Colonic mucosa (tissue), 4 donors: ENCODE measurements at regions not wholly inside any gene's neighbourhood (a gene's known extent, or its start where the extent isn't known, plus 50 kb on each side); places are given as distances from the start of the nearest gene placed in this dataset.

ENCODE experiments used
- DNase-seq: peaks from one replicate; pipeline ENCODE4 v3.0.0-alpha.2; 2020
- H3K27ac ChIP-seq: fragments of 200-600 bp; one replicate; pipeline ENCODE4 v1.8.0; 2021
- H3K27me3 ChIP-seq: fragments of 200-600 bp; one replicate; pipeline ENCODE4 v1.8.0; 2021
- H3K36me3 ChIP-seq: fragments of 200-600 bp; one replicate; pipeline ENCODE4 v1.8.0; 2021
- H3K4me1 ChIP-seq: fragments of 200-600 bp; one replicate; pipeline ENCODE4 v1.8.0; 2021; ENCODE audit warnings: mild to moderate bottlenecking
- H3K4me3 ChIP-seq: fragments of 200-600 bp; one replicate; pipeline ENCODE4 v1.8.0; 2021
- H3K9ac ChIP-seq, 2 donors: one replicate each; pipeline ENCODE4 v1.7.0; 2013; ENCODE audit warnings: control low read depth in 2 of 2, low read depth in 2 of 2, low read length in 2 of 2
- H3K9me3 ChIP-seq: fragments of 200-600 bp; one replicate; pipeline ENCODE4 v1.8.0; 2021
- CTCF ChIP-seq: fragments of 200-600 bp; IDR thresholded peaks from one replicate; pipeline ENCODE4 v1.8.0; 2022; ENCODE audit warnings: antibody characterized with exemption, mild to moderate bottlenecking
- intact Hi-C: fragments of 100-400 bp; cut with DNase I; formaldehyde crosslinking; loops from one replicate; pipeline ENCODE4 v1.14.1; 2022
- donor health status: healthy.
- donor health status: DM: no; HTN: no; CAD: no.
- donor health status: DM: no; HTN: no; CAD: no.

- Histone ChIP-seq H3K9ac (no peak overlapping the region), H3K4me3 (no peak overlapping the region), H3K36me3 (no peaks in the 10 kb centered on the region), H3K4me1 (no peaks in the 10 kb centered on the region), H3K27ac (no peak overlapping the region), H3K27me3 (no peaks in the 10 kb centered on the region), H3K9me3 (no peaks in the 10 kb centered on the region)
- DNase-seq = no peak
- TF ChIP-seq CTCF = no peak
- intact Hi-C loops = no loop called here
These were observed 820.4 kb downstream of the LUZP2 start for GRCh38 chr11:25317216-25317615.

GRCh38 chr11:25319127-25319526 lies 822.3 kb downstream of the LUZP2 start:
- TF ChIP-seq CTCF = no peak
- Histone ChIP-seq H3K27ac (no peak overlapping the region), H3K9ac (no peak overlapping the region), H3K9me3 (no peaks in the 10 kb centered on the region), H3K4me3 (no peak overlapping the region), H3K4me1 (no peaks in the 10 kb centered on the region), H3K27me3 (no peaks in the 10 kb centered on the region), H3K36me3 (no peaks in the 10 kb centered on the region)
- intact Hi-C loops = no loop called here
- DNase-seq = no peak

GRCh38 chr11:25327656-25328055 lies 830.8 kb downstream of the LUZP2 start:
- TF ChIP-seq CTCF = no peak
- H3K4me3 ChIP-seq = no peak overlapping the region
- H3K9me3 ChIP-seq = no peaks in the 10 kb centered on the region
- no peaks in the 10 kb centered on the region for H3K27me3 ChIP-seq
- DNase-seq = no peak
- intact Hi-C loops = no loop called here
- H3K36me3 ChIP-seq = no peaks in the 10 kb centered on the region
- H3K4me1 ChIP-seq = no peaks in the 10 kb centered on the region
- H3K9ac ChIP-seq = no peak overlapping the region
- H3K27ac ChIP-seq = no peak overlapping the region

- Histone ChIP-seq H3K9me3 (no peaks in the 10 kb centered on the region), H3K27me3 (no peaks in the 10 kb centered on the region), H3K27ac (no peak overlapping the region), H3K9ac (no peak overlapping the region), H3K4me1 (no peaks in the 10 kb centered on the region), H3K4me3 (no peak overlapping the region), H3K36me3 (no peaks in the 10 kb centered on the region)
- DNase-seq = no peak
- intact Hi-C loops = no loop called here
- TF ChIP-seq CTCF = no peak
These were observed 842.4 kb downstream of the LUZP2 start for GRCh38 chr11:25339281-25339680.

- intact Hi-C loops = no loop called here
- no peaks in the 10 kb centered on the region for H3K36me3 ChIP-seq
- no peak for TF ChIP-seq CTCF
- no peaks in the 10 kb centered on the region for H3K27me3 ChIP-seq
- H3K4me1 ChIP-seq = no peaks in the 10 kb centered on the region
- H3K9me3 ChIP-seq = no peaks in the 10 kb centered on the region
- no peak overlapping the region for H3K27ac ChIP-seq
- H3K9ac ChIP-seq = no peak overlapping the region
- DNase-seq = no peak
- H3K4me3 ChIP-seq = no peak overlapping the region
These were observed 852.7 kb downstream of the LUZP2 start for GRCh38 chr11:25349537-25349936.
